A549 (cell line): ENCODE measurements at regions not wholly inside any gene's neighbourhood (a gene's known extent, or its start where the extent isn't known, plus 50 kb on each side); places are given as distances from the start of the nearest gene placed in this dataset.

Experiments
- ATAC-seq, 2 experiments: fragments of 200-7000 bp in 1 of 2; fragments of >200 bp in 1 of 2; cut with Nextera tagmentation in 1 of 2; cut with Tn5 transposase in 1 of 2; 3 replicates each; pipeline versions ENCODE4 v1.8.0 to v1.9.1; 2018 to 2020; ENCODE audit warnings: mild to moderate bottlenecking in 1 of 2, moderate library complexity in 1 of 2
- CTCF ChIA-PET: fragments of 300-600 bp; sonication (Branson Sonifier 250); formaldehyde crosslinking; extraction: SDS; loops from one replicate; lab custom pipeline; 2021; ENCODE audit warnings: antibody characterized with exemption, inconsistent platforms; lab: Yijun Ruan, JAX
- POLR2A ChIA-PET: fragments of 350-600 bp; formaldehyde crosslinking; extraction: SDS; loops from one replicate; lab custom pipeline; 2021; ENCODE audit warnings: antibody characterized with exemption, inconsistent platforms; lab: Yijun Ruan, JAX
- DNase-seq, 2 experiments: peaks; one replicate each; pipeline versions ENCODE4 v3.0.0 to v3.0.0-alpha.2; 2011 to 2016; ENCODE audit warnings: low read depth in 1 of 2, low spot score in 1 of 2
- FAIRE-seq: peaks from 2 replicates; lab custom pipeline; 2011; peaks lifted over from hg19 to GRCh38; lab: Jason Lieb, UNC
- H3K27ac ChIP-seq, 2 experiments: fragments of >200 bp; sonication (Bioruptor Twin); formaldehyde crosslinking; 3 replicates each; pipeline ENCODE4 v1.5.1; 2016 to 2017
- H3K4me1 ChIP-seq: fragments of >200 bp; sonication (Bioruptor Twin); formaldehyde crosslinking; 3 replicates; pipeline ENCODE4 v1.6.1; 2016
- H3K4me2 ChIP-seq: fragments of >200 bp; sonication (Bioruptor Twin); formaldehyde crosslinking; 3 replicates; pipeline ENCODE4 v1.6.1; 2016
- H3K4me3 ChIP-seq: fragments of >200 bp; sonication (Bioruptor Twin); formaldehyde crosslinking; 3 replicates; pipeline ENCODE4 v1.5.1; 2016
- H3K9me3 ChIP-seq: fragments of >200 bp; sonication (Bioruptor Twin); formaldehyde crosslinking; 3 replicates; pipeline ENCODE4 v1.6.1; 2016
- CBX2 ChIP-seq: fragments of 200-600 bp; sonication (generic); IDR thresholded peaks from 2 replicates; pipeline ENCODE4 v1.6.1; 2016; ENCODE audit warnings: low read depth, mild to moderate bottlenecking, borderline replicate concordance
- CEBPB ChIP-seq, 2 experiments: fragments of >200 bp in 1 of 2; sonication (Bioruptor Twin) in 1 of 2; formaldehyde crosslinking in 1 of 2; IDR thresholded peaks; 2 replicates each; pipeline ENCODE4 v1.6.1; 2012 to 2016
- E2F6 ChIP-seq: IDR thresholded peaks from 2 replicates; pipeline ENCODE4 v1.6.1; 2012; ENCODE audit warnings: low read depth, borderline replicate concordance
- EHMT2 ChIP-seq: fragments of 200-600 bp; sonication (generic); IDR thresholded peaks from 2 replicates; pipeline ENCODE4 v1.6.1; 2016; ENCODE audit warnings: antibody characterized with exemption, low read depth, mild to moderate bottlenecking, moderate library complexity
- EP300 ChIP-seq, 2 experiments: fragments of >200 bp; sonication (Bioruptor Twin); formaldehyde crosslinking; IDR thresholded peaks; 2 replicates in 1 of 2; 3 replicates in 1 of 2; pipeline ENCODE4 v1.6.1; 2016 to 2017
- ESRRA ChIP-seq: fragments of 150-350 bp; IDR thresholded peaks from 2 replicates; pipeline ENCODE4 v1.6.1; 2014; ENCODE audit warnings: mild to moderate bottlenecking, low read length, borderline replicate concordance
- FOSL2 ChIP-seq, 2 experiments: fragments of 450-650 bp in 1 of 2; fragments of >200 bp in 1 of 2; sonication (Bioruptor Twin) in 1 of 2; formaldehyde crosslinking; IDR thresholded peaks; 2 replicates each; pipeline versions ENCODE4 v1.5.0 to v1.6.1; 2016 to 2020; ENCODE audit warnings: mild to moderate bottlenecking in 1 of 2, moderate library complexity in 1 of 2
- HDAC2 ChIP-seq: fragments of 200-600 bp; sonication (generic); IDR thresholded peaks from 2 replicates; pipeline ENCODE4 v1.6.1; 2016
- HES2 ChIP-seq: fragments of >200 bp; sonication (Bioruptor Twin); formaldehyde crosslinking; IDR thresholded peaks from 2 replicates; pipeline ENCODE4 v1.6.1; 2016
- HOXA7 ChIP-seq: fragments of 250-450 bp; sonication (Bioruptor Pico); IDR thresholded peaks from 2 replicates; pipeline ENCODE4 v1.5.0; 2020; ENCODE audit warnings: mild to moderate bottlenecking, moderate library complexity
- KDM1A ChIP-seq: fragments of 200-600 bp; sonication (generic); IDR thresholded peaks from 2 replicates; pipeline ENCODE4 v1.6.1; 2016; ENCODE audit warnings: low read depth, mild to moderate bottlenecking
- KDM5A ChIP-seq: fragments of 200-600 bp; sonication (generic); IDR thresholded peaks from 2 replicates; pipeline ENCODE4 v1.6.1; 2016; ENCODE audit warnings: antibody characterized with exemption, mild to moderate bottlenecking
- MAZ ChIP-seq: fragments of 150-350 bp; IDR thresholded peaks from 2 replicates; pipeline ENCODE4 v1.6.1; 2014; ENCODE audit warnings: antibody characterized with exemption, low read depth, low read length, borderline replicate concordance
- MYC ChIP-seq: IDR thresholded peaks from 2 replicates; pipeline ENCODE4 v1.6.1; 2012; ENCODE audit warnings: mild to moderate bottlenecking, inconsistent platforms, low read length, improper control_type of control experiment, borderline replicate concordance
- PBX3 ChIP-seq: IDR thresholded peaks from 2 replicates; pipeline ENCODE4 v1.6.1; 2012
- POLR2AphosphoS2 ChIP-seq: conservative IDR thresholded peaks from 2 replicates; pipeline ENCODE4 v1.6.1; 2012; ENCODE audit warnings: low read length, improper control_type of control experiment, inconsistent platforms
- RAD21 ChIP-seq, 2 experiments: fragments of >200 bp in 1 of 2; sonication (Bioruptor Twin) in 1 of 2; formaldehyde crosslinking in 1 of 2; IDR thresholded peaks in 1 of 2; conservative IDR thresholded peaks in 1 of 2; 2 replicates in 1 of 2; 3 replicates in 1 of 2; pipeline ENCODE4 v1.6.1; 2012 to 2018; ENCODE audit warnings: inconsistent platforms in 1 of 2
- REST ChIP-seq: fragments of 200-600 bp; sonication (generic); IDR thresholded peaks from 2 replicates; pipeline ENCODE4 v1.6.1; 2016; ENCODE audit warnings: antibody characterized with exemption, mild to moderate bottlenecking, moderate library complexity
- SREBF2 ChIP-seq: fragments of 450-650 bp; IDR thresholded peaks from 2 replicates; pipeline ENCODE4 v1.6.1; 2014; ENCODE audit warnings: mild to moderate bottlenecking, moderate library complexity
- TFCP2L1 ChIP-seq: fragments of 250-450 bp; sonication (Bioruptor Pico); IDR thresholded peaks from 2 replicates; pipeline ENCODE4 v1.5.0; 2021; ENCODE audit warnings: mild to moderate bottlenecking
- TP53 ChIP-seq: fragments of 250-450 bp; sonication (Bioruptor Pico); IDR thresholded peaks from 2 replicates; pipeline ENCODE4 v1.5.0; 2021; ENCODE audit warnings: mild to moderate bottlenecking, moderate library complexity
- USF2 ChIP-seq: fragments of 450-650 bp; IDR thresholded peaks from 2 replicates; pipeline ENCODE4 v1.6.1; 2014; ENCODE audit warnings: antibody characterized with exemption
- WGBS: methylation state at CpG from one replicate; pipeline ENCODE4 v1.1.6; 2017; ENCODE audit errors: missing lambda C conversion rate; 5-methylcytosine and 5-hydroxymethylcytosine counted together

- 13% methylated on average over 7 of the region's 7 CpGs for WGBS
- POLR2A ChIA-PET = no interaction called here
Observed at GRCh38 chr1:170369000-170369399, 163.0 kb upstream of the GORAB start.

GRCh38 chr1:170369417-170369816 is 162.5 kb upstream of the GORAB start:
- no peak overlapping the region for H3K4me2 ChIP-seq
- no peak for ATAC-seq
- no peaks in the 10 kb centered on the region for H3K4me1 ChIP-seq
- H3K4me3 ChIP-seq = no peak overlapping the region
- no peak for TF ChIP-seq CBX2
- no peak for TF ChIP-seq SREBF2
- TF ChIP-seq EP300 (IDR thresholded peaks at IDR 0.05) = no peak
- no peak for TF ChIP-seq USF2
- TF ChIP-seq MAZ = no peak
- TF ChIP-seq KDM1A = no peak
- TF ChIP-seq TFCP2L1 (CRISPR knock-in tag) = no peak
- TF ChIP-seq E2F6 = no peak
- no peak for TF ChIP-seq PBX3
- no peak for TF ChIP-seq RAD21 (conservative IDR thresholded peaks at IDR 0.05 in 1 of 2, IDR thresholded peaks at IDR 0.05 in 1 of 2)
- TF ChIP-seq KDM5A = no peak
- TF ChIP-seq, all 56 proteins: peak for 0
- no peak overlapping the region for H3K27ac ChIP-seq
- ChIA-PET POLR2A (no interaction called here), CTCF (interaction anchor here (1.0 kb wide), 1 partner anchor 10 kb away, joined by 3 read pairs; no protein-coding TSS in a partner anchor)
- 9% methylated on average over 4 of the region's 4 CpGs for WGBS
- FAIRE-seq (no peak), DNase-seq (no peak)
- no peaks in the 10 kb centered on the region for H3K9me3 ChIP-seq

More at GRCh38 chr1:170369000-170369399, 163.0 kb upstream of the GORAB start:
- TF ChIP-seq HDAC2 = no peak
- no peak for TF ChIP-seq MYC
- no peak for TF ChIP-seq HOXA7 (CRISPR knock-in tag)
- TF ChIP-seq CEBPB (IDR thresholded peaks at IDR 0.05) = no peak
- no peak for TF ChIP-seq HES2
- TF ChIP-seq EHMT2 = no peak
- TF ChIP-seq TP53 (CRISPR knock-in tag) = no peak
- TF ChIP-seq REST = no peak
- no peak for TF ChIP-seq FOSL2 (IDR thresholded peaks at IDR 0.05)
- no peak for TF ChIP-seq FOSL2 (CRISPR knock-in tag; IDR thresholded peaks at IDR 0.05)
- TF ChIP-seq E2F6 = no peak
- no peak for TF ChIP-seq ESRRA
- no peak for TF ChIP-seq POLR2AphosphoS2
- no peaks in the 10 kb centered on the region for H3K4me1 ChIP-seq
- no peak overlapping the region for H3K27ac ChIP-seq
- no peaks in the 10 kb centered on the region for H3K9me3 ChIP-seq
- no peak overlapping the region for H3K4me2 ChIP-seq
- DNase-seq (no peak), ATAC-seq (no peak), FAIRE-seq (no peak)
- no peak overlapping the region for H3K4me3 ChIP-seq
- CTCF ChIA-PET = interaction anchor here (1.0 kb wide), 1 partner anchor 11 kb away, joined by 3 read pairs; no protein-coding TSS in a partner anchor
